SK-N-SH treated with all-trans-retinoic acid at 6 μM for 48 hours (cell line): ENCODE measurements at regions not wholly inside any gene's neighbourhood (a gene's known extent, or its start where the extent isn't known, plus 50 kb on each side); places are given as distances from the start of the nearest gene placed in this dataset.

Experiments
- BACH2 ChIP-seq: fragments of 250-450 bp; sonication (Bioruptor Pico); IDR thresholded peaks from 2 replicates; pipeline ENCODE4 v1.9.0; 2021; ENCODE audit warnings: mild to moderate bottlenecking, borderline replicate concordance
- ESRRG ChIP-seq: fragments of 250-450 bp; sonication (Bioruptor Pico); IDR thresholded peaks from 2 replicates; pipeline ENCODE4 v1.6.1; 2021; ENCODE audit warnings: mild to moderate bottlenecking
- GLIS3 ChIP-seq: fragments of 250-450 bp; sonication (Bioruptor Pico); IDR thresholded peaks from 2 replicates; pipeline ENCODE4 v1.5.0; 2020; ENCODE audit warnings: mild to moderate bottlenecking, moderate library complexity
- OSR1 ChIP-seq: fragments of 250-450 bp; sonication (Bioruptor Pico); IDR thresholded peaks from 2 replicates; pipeline ENCODE4 v1.8.0; 2022; ENCODE audit warnings: moderate library complexity, mild to moderate bottlenecking, inconsistent platforms
- PPARA ChIP-seq: fragments of 250-450 bp; sonication (Bioruptor Pico); IDR thresholded peaks from 2 replicates; pipeline ENCODE4 v1.5.0; 2020; ENCODE audit warnings: mild to moderate bottlenecking, borderline replicate concordance
- RARB ChIP-seq: fragments of 250-450 bp; sonication (Bioruptor Pico); IDR thresholded peaks from 2 replicates; pipeline ENCODE4 v1.8.0; 2021; ENCODE audit warnings: mild to moderate bottlenecking, moderate library complexity
- TCF4 ChIP-seq: fragments of 250-450 bp; sonication (Bioruptor Pico); IDR thresholded peaks from 2 replicates; pipeline ENCODE4 v1.8.0; 2021; ENCODE audit warnings: mild to moderate bottlenecking, moderate library complexity, borderline replicate concordance
- ZFP3 ChIP-seq: fragments of 250-450 bp; sonication (Bioruptor Pico); IDR thresholded peaks from 2 replicates; pipeline ENCODE4 v1.5.0; 2020; ENCODE audit warnings: mild to moderate bottlenecking, moderate library complexity
- ZFP30 ChIP-seq: fragments of 450-650 bp; formaldehyde crosslinking; IDR thresholded peaks from 2 replicates; pipeline ENCODE4 v1.5.0; 2022; ENCODE audit warnings: mild to moderate bottlenecking, moderate library complexity
- ZNF70 ChIP-seq: fragments of 450-650 bp; formaldehyde crosslinking; IDR thresholded peaks from 2 replicates; pipeline ENCODE4 v1.5.0; 2020; ENCODE audit warnings: mild to moderate bottlenecking, moderate library complexity
- ZNF8 ChIP-seq: fragments of 450-650 bp; formaldehyde crosslinking; IDR thresholded peaks from 2 replicates; pipeline ENCODE4 v1.5.0; 2020; ENCODE audit warnings: mild to moderate bottlenecking, moderate library complexity
- TF ChIP-seq, protein P1 (sequence below): fragments of 250-450 bp; sonication (Bioruptor Pico); IDR thresholded peaks from 2 replicates; pipeline ENCODE4 v1.8.0; 2021; ENCODE audit warnings: low read depth, mild to moderate bottlenecking, moderate library complexity, borderline replicate concordance
- TF ChIP-seq, protein P2 (sequence below): fragments of 250-450 bp; sonication (Bioruptor Pico); IDR thresholded peaks from 2 replicates; pipeline ENCODE4 v1.8.0; 2020; ENCODE audit warnings: mild to moderate bottlenecking, moderate library complexity, borderline replicate concordance
- TF ChIP-seq, protein P3 (sequence below): fragments of 250-450 bp; sonication (Bioruptor Pico); IDR thresholded peaks from 2 replicates; pipeline ENCODE4 v1.5.1; 2020; ENCODE audit warnings: low read depth, mild to moderate bottlenecking, moderate library complexity

DNA sequence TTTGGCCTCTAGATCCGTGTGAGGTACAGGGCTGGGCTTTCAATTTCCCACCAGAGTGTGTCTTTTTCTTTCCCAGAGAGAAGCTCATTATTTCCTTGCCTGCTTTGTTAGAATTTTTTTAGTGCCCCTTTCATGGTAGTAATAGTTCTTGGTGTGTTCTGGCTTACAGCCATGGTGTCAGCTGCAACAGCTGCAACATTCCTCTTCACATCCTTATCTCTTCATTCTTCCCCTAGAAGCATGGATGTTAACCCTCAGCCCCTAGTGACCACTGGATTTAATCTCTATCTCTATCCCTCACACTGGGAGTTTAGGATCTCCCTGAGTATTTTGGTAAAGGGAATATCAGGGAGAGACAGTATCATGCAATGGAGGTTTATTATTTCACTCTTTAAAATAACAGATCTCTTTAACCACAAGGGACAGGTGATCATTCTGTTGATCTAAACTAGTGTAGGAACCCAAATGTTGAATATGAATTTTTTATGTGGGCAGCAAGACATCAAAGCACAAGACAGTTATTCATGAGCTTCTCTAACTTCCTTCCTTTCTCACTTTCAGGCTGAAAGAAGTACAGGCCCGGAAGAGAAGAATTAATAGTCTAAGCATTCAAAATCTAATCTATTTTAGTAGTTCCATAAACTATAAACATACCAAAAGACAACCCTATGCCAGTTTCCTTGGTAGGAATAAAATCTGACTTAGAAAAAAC is 160.2 kb downstream of the FAM170A start:
- no peak for TF ChIP-seq OSR1 (CRISPR knock-in tag)
- TF ChIP-seq, protein P1, sequence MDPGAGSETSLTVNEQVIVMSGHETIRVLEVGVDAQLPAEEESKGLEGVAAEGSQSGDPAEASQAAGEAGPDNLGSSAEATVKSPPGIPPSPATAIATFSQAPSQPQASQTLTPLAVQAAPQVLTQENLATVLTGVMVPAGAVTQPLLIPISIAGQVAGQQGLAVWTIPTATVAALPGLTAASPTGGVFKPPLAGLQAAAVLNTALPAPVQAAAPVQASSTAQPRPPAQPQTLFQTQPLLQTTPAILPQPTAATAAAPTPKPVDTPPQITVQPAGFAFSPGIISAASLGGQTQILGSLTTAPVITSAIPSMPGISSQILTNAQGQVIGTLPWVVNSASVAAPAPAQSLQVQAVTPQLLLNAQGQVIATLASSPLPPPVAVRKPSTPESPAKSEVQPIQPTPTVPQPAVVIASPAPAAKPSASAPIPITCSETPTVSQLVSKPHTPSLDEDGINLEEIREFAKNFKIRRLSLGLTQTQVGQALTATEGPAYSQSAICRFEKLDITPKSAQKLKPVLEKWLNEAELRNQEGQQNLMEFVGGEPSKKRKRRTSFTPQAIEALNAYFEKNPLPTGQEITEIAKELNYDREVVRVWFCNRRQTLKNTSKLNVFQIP = no peak
- TF ChIP-seq, protein P2, sequence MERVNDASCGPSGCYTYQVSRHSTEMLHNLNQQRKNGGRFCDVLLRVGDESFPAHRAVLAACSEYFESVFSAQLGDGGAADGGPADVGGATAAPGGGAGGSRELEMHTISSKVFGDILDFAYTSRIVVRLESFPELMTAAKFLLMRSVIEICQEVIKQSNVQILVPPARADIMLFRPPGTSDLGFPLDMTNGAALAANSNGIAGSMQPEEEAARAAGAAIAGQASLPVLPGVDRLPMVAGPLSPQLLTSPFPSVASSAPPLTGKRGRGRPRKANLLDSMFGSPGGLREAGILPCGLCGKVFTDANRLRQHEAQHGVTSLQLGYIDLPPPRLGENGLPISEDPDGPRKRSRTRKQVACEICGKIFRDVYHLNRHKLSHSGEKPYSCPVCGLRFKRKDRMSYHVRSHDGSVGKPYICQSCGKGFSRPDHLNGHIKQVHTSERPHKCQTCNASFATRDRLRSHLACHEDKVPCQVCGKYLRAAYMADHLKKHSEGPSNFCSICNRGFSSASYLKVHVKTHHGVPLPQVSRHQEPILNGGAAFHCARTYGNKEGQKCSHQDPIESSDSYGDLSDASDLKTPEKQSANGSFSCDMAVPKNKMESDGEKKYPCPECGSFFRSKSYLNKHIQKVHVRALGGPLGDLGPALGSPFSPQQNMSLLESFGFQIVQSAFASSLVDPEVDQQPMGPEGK = no peak
- no peak for TF ChIP-seq ZFP3 (CRISPR knock-in tag)
- TF ChIP-seq ZNF70 (CRISPR knock-in tag) = no peak
- TF ChIP-seq TCF4 (CRISPR knock-in tag) = no peak
- TF ChIP-seq ZFP30 (CRISPR knock-in tag) = no peak
- no peak for TF ChIP-seq GLIS3 (CRISPR knock-in tag)
- TF ChIP-seq ESRRG (CRISPR knock-in tag) = no peak
- TF ChIP-seq ZNF8 (CRISPR knock-in tag) = no peak
- TF ChIP-seq RARB (CRISPR knock-in tag) = no peak
- no peak for TF ChIP-seq PPARA
- TF ChIP-seq, protein P3, sequence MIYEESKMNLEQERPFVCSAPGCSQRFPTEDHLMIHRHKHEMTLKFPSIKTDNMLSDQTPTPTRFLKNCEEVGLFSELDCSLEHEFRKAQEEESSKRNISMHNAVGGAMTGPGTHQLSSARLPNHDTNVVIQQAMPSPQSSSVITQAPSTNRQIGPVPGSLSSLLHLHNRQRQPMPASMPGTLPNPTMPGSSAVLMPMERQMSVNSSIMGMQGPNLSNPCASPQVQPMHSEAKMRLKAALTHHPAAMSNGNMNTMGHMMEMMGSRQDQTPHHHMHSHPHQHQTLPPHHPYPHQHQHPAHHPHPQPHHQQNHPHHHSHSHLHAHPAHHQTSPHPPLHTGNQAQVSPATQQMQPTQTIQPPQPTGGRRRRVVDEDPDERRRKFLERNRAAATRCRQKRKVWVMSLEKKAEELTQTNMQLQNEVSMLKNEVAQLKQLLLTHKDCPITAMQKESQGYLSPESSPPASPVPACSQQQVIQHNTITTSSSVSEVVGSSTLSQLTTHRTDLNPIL (CRISPR knock-in tag) = no peak
- TF ChIP-seq BACH2 (CRISPR knock-in tag) = no peak
